ENCODE measurements at regions not wholly inside any gene's neighbourhood (a gene's known extent, or its start where the extent isn't known, plus 50 kb on each side); places are given as distances from the start of the nearest gene placed in this dataset.

GRCh38 chr7:131974671-131975070, 418.2 kb upstream of the PODXL start:
- Mint-ChIP-seq H3K27me3 (no peaks in the 10 kb centered on the region), H3K36me3 (ENCODE audit: low read depth) (no peaks in the 10 kb centered on the region), H3K9me3 (no peaks in the 10 kb centered on the region), H3K4me1 (no peaks in the 10 kb centered on the region), H3K27ac (no peak overlapping the region), H3K4me3 (no peak overlapping the region)
- intact Hi-C loops (cut with micrococcal nuclease), result no loop called here
- DNase-seq, result no peak
- ChIA-PET POLR2A (no interaction called here), CTCF (no interaction called here)
- TF ChIP-seq, protein P1, sequence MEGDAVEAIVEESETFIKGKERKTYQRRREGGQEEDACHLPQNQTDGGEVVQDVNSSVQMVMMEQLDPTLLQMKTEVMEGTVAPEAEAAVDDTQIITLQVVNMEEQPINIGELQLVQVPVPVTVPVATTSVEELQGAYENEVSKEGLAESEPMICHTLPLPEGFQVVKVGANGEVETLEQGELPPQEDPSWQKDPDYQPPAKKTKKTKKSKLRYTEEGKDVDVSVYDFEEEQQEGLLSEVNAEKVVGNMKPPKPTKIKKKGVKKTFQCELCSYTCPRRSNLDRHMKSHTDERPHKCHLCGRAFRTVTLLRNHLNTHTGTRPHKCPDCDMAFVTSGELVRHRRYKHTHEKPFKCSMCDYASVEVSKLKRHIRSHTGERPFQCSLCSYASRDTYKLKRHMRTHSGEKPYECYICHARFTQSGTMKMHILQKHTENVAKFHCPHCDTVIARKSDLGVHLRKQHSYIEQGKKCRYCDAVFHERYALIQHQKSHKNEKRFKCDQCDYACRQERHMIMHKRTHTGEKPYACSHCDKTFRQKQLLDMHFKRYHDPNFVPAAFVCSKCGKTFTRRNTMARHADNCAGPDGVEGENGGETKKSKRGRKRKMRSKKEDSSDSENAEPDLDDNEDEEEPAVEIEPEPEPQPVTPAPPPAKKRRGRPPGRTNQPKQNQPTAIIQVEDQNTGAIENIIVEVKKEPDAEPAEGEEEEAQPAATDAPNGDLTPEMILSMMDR (IDR thresholded peaks at IDR 0.05), result no peak
- no peak for ATAC-seq (ENCODE audit: low read depth)

DNA sequence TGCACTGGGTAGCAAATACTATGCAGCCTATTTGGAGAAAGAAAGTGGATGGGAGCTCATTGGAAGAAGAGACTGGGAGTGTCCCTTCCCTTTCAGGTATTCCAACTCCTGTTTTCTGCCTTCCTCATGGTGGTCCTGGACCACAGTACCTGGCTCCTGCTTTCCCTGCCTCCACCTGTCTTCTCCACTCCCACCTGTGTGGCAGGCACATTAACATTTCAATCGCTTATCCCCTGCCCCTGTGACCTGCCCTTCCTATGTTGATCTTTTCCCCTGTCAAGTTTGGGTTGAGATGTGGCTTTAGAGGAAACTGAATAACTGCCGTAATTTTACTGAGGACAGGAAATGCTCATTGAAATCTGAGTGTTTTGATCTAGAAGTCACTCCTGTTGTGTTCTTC, 415.8 kb upstream of the PODXL start:
- Mint-ChIP-seq H3K4me3 (no peak overlapping the region), H3K9me3 (no peaks in the 10 kb centered on the region), H3K27ac (no peak overlapping the region), H3K27me3 (no peaks in the 10 kb centered on the region), H3K36me3 (ENCODE audit: low read depth) (no peaks in the 10 kb centered on the region), H3K4me1 (no peaks in the 10 kb centered on the region)
- POLR2A ChIA-PET, result no interaction called here
- DNase-seq (no peak), ATAC-seq (ENCODE audit: low read depth) (no peak)
- intact Hi-C loops (cut with micrococcal nuclease), result no loop called here
- TF ChIP-seq, protein P1 (IDR thresholded peaks at IDR 0.05), result no peak
- CTCF ChIA-PET, result no interaction called here

DNA sequence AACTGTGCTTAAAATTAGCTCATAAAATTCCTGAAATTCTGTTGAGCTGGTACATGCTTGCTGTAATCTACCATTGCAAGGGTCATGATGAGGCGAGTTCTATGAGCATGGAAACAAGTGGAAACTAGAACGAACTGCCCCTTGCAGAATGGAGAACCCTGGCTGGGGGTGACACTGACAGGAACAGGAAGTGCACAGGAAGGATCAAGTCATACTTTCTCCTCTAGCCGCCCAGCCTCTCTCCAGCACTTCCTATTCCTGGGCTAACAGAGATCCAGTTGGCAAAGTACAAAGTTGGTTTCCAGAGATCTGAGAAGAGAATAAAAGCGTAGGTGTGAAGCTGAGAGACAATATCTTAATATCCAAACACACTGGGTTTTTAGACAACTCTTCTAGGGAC, 414.2 kb upstream of the PODXL start:
- intact Hi-C loops (cut with micrococcal nuclease), result no loop called here
- Mint-ChIP-seq H3K36me3 (ENCODE audit: low read depth) (no peaks in the 10 kb centered on the region), H3K27ac (no peak overlapping the region), H3K9me3 (no peaks in the 10 kb centered on the region), H3K4me1 (no peaks in the 10 kb centered on the region), H3K4me3 (no peak overlapping the region), H3K27me3 (no peaks in the 10 kb centered on the region)
- CTCF ChIA-PET, result no interaction called here
- ATAC-seq (ENCODE audit: low read depth) (no peak), DNase-seq (no peak)
- TF ChIP-seq, protein P1 (IDR thresholded peaks at IDR 0.05), result no peak
- POLR2A ChIA-PET, result no interaction called here

DNA sequence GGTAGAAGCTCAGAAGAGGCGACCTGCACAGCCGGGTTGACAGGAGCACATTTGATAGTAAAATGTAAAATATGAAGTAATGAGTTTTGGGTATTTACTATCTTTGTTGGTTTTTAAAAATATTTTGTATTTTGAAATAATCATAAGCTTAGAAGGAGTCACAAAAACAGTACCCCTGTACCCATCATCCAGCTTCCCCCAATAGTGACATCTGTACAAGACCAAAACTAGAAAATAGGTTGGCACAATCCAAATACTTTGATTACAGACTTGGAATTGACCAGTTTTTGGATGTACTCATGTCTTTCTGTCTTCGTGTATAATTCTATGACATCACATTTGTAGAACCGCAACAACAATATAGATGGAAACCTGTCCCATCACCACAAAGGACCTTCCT, 413.1 kb upstream of the PODXL start:
- ATAC-seq (ENCODE audit: low read depth), result no peak
- ChIA-PET CTCF (no interaction called here), POLR2A (no interaction called here)
- TF ChIP-seq, protein P1 (IDR thresholded peaks at IDR 0.05), result no peak
- no peaks in the 10 kb centered on the region for H3K36me3 Mint-ChIP-seq (ENCODE audit: low read depth)
- no peaks in the 10 kb centered on the region for H3K27me3 Mint-ChIP-seq
- H3K27ac Mint-ChIP-seq, result no peak overlapping the region
- DNase-seq, result no peak
- intact Hi-C loops (cut with micrococcal nuclease), result no loop called here
- H3K4me1 Mint-ChIP-seq, result no peaks in the 10 kb centered on the region
- H3K4me3 Mint-ChIP-seq, result no peak overlapping the region
- H3K9me3 Mint-ChIP-seq, result no peaks in the 10 kb centered on the region

- Mint-ChIP-seq H3K36me3 (ENCODE audit: low read depth) (no peaks in the 10 kb centered on the region), H3K27me3 (no peaks in the 10 kb centered on the region), H3K4me1 (no peaks in the 10 kb centered on the region), H3K9me3 (no peaks in the 10 kb centered on the region), H3K27ac (no peak overlapping the region), H3K4me3 (no peak overlapping the region)
- no peak for DNase-seq
- intact Hi-C loops (cut with micrococcal nuclease), result no loop called here
- TF ChIP-seq, protein P1 (IDR thresholded peaks at IDR 0.05), result no peak
- CTCF ChIA-PET, result no interaction called here
- ATAC-seq (ENCODE audit: low read depth), result no peak
- POLR2A ChIA-PET, result no interaction called here
Measured at GRCh38 chr7:131967216-131967730, 410.8 kb upstream of the PODXL start.
